ENCODE measurements at regions not wholly inside any gene's neighbourhood (a gene's known extent, or its start where the extent isn't known, plus 50 kb on each side); places are given as distances from the start of the nearest gene placed in this dataset.

- no peak for TF ChIP-seq POLR2AphosphoS5 (IDR thresholded peaks at IDR 0.05)
- TF ChIP-seq CTCF (IDR thresholded peaks at IDR 0.05) = peak in 5 of 6 experiments; percentile 42 to 72 (median 64)
- TF ChIP-seq POLR2A (IDR thresholded peaks at IDR 0.05) = no peak
These were observed 291.6 kb upstream of the HS3ST1 start for GRCh38 chr4:11720292-11720691.
